ENCODE measurements at regions not wholly inside any gene's neighbourhood (a gene's known extent, or its start where the extent isn't known, plus 50 kb on each side); places are given as distances from the start of the nearest gene placed in this dataset.

- TF ChIP-seq POLR2A (IDR thresholded peaks at IDR 0.05): no peak
- TF ChIP-seq, protein P1, sequence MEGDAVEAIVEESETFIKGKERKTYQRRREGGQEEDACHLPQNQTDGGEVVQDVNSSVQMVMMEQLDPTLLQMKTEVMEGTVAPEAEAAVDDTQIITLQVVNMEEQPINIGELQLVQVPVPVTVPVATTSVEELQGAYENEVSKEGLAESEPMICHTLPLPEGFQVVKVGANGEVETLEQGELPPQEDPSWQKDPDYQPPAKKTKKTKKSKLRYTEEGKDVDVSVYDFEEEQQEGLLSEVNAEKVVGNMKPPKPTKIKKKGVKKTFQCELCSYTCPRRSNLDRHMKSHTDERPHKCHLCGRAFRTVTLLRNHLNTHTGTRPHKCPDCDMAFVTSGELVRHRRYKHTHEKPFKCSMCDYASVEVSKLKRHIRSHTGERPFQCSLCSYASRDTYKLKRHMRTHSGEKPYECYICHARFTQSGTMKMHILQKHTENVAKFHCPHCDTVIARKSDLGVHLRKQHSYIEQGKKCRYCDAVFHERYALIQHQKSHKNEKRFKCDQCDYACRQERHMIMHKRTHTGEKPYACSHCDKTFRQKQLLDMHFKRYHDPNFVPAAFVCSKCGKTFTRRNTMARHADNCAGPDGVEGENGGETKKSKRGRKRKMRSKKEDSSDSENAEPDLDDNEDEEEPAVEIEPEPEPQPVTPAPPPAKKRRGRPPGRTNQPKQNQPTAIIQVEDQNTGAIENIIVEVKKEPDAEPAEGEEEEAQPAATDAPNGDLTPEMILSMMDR (IDR thresholded peaks at IDR 0.05 in 4 of 5, conservative IDR thresholded peaks at IDR 0.05 in 1 of 5): no peak
Measured at GRCh38 chr3:87575550-87575949, 299.2 kb upstream of the POU1F1 start.

Data from gastrocnemius medialis (tissue), 4 donors.